ENCODE measurements at regions not wholly inside any gene's neighbourhood (a gene's known extent, or its start where the extent isn't known, plus 50 kb on each side); places are given as distances from the start of the nearest gene placed in this dataset.
"Not testable (repeated sequence)": the region's sequence is repeated elsewhere in the genome, so short reads cannot be mapped to it uniquely, and the experiment has no call there.

- no peak for DNase-seq
Measured at GRCh38 chr17:53631486-53631885, 191.2 kb upstream of the KIF2B start.

GRCh38 chr17:53630638-53631037 is 192.1 kb upstream of the KIF2B start:
- no peak for DNase-seq

- no peak for DNase-seq
Measured at GRCh38 chr17:53630115-53630514, 192.6 kb upstream of the KIF2B start.

- DNase-seq: no peak
Measured at GRCh38 chr17:53629188-53629587, 193.5 kb upstream of the KIF2B start.

- no peak for DNase-seq
Measured at GRCh38 chr17:53628011-53628410, 194.7 kb upstream of the KIF2B start.

- no peak for DNase-seq
Measured at GRCh38 chr17:53627511-53627910, 195.2 kb upstream of the KIF2B start.

GRCh38 chr17:53626286-53626685 is 196.4 kb upstream of the KIF2B start:
- no peak for DNase-seq

GRCh38 chr17:53619025-53619424 is 203.7 kb upstream of the KIF2B start:
- DNase-seq: no peak

- DNase-seq: not testable (repeated sequence)
Measured at GRCh38 chr17:53608208-53608607, 214.5 kb upstream of the KIF2B start.

GRCh38 chr17:53607475-53607874 is 215.3 kb upstream of the KIF2B start:
- DNase-seq: no peak

GRCh38 chr17:53588317-53588716 is 234.4 kb upstream of the KIF2B start:
- no peak for DNase-seq

- no peak for DNase-seq
Measured at GRCh38 chr17:53574038-53574437, 248.7 kb upstream of the KIF2B start.

- no peak for DNase-seq
Measured at GRCh38 chr17:53571342-53571741, 251.4 kb upstream of the KIF2B start.

- DNase-seq: no peak
Measured at GRCh38 chr17:53570731-53571130, 252.0 kb upstream of the KIF2B start.

- DNase-seq: no peak
Measured at GRCh38 chr17:53560953-53561352, 261.8 kb upstream of the KIF2B start.

- no peak for DNase-seq
Measured at GRCh38 chr17:53548252-53548651, 274.5 kb upstream of the KIF2B start.

GRCh38 chr17:53543472-53543871 is 279.3 kb upstream of the KIF2B start:
- no peak for DNase-seq

GRCh38 chr17:53538129-53538617 is 284.6 kb upstream of the KIF2B start:
- DNase-seq: no peak

- no peak for DNase-seq
Measured at GRCh38 chr17:53527473-53527872, 295.3 kb upstream of the KIF2B start.

- no peak for DNase-seq
Measured at GRCh38 chr17:53525590-53525989, 297.1 kb upstream of the KIF2B start.

GRCh38 chr17:53516636-53517035 is 306.1 kb upstream of the KIF2B start:
- no peak for DNase-seq

- no peak for DNase-seq
Measured at GRCh38 chr17:53499277-53499676, 323.4 kb upstream of the KIF2B start.

- no peak for DNase-seq
Measured at GRCh38 chr17:53496356-53496755, 326.4 kb upstream of the KIF2B start.

GRCh38 chr17:53492532-53492931 is 330.2 kb upstream of the KIF2B start:
- DNase-seq: no peak

GRCh38 chr17:53490447-53490968 is 332.2 kb upstream of the KIF2B start:
- DNase-seq: no peak

GRCh38 chr17:53483704-53484103 is 339.0 kb upstream of the KIF2B start:
- no peak for DNase-seq

Data from NCI-H1092 treated with DMSO at 0.1 percent for 48 hours (cell line).